Testis (tissue), 2 donors: ENCODE measurements at regions not wholly inside any gene's neighbourhood (a gene's known extent, or its start where the extent isn't known, plus 50 kb on each side); places are given as distances from the start of the nearest gene placed in this dataset.

ENCODE experiments used
- POLR2A ChIP-seq: fragments of 450-650 bp; IDR thresholded peaks from one replicate; pipeline ENCODE4 v1.6.1; 2017; ENCODE audit warnings: antibody characterized with exemption, mild to moderate bottlenecking, moderate library complexity
- TF ChIP-seq, protein P1 (sequence below), 3 experiments: fragments of 450-650 bp in 2 of 3; fragments of 200-600 bp in 1 of 3; sonication (generic) in 1 of 3; IDR thresholded peaks; one replicate each; pipeline ENCODE4 v1.5.1; 2016 to 2019; ENCODE audit warnings: antibody characterized with exemption in 3 of 3, mild to moderate bottlenecking in 2 of 3, moderate library complexity in 1 of 3

DNA sequence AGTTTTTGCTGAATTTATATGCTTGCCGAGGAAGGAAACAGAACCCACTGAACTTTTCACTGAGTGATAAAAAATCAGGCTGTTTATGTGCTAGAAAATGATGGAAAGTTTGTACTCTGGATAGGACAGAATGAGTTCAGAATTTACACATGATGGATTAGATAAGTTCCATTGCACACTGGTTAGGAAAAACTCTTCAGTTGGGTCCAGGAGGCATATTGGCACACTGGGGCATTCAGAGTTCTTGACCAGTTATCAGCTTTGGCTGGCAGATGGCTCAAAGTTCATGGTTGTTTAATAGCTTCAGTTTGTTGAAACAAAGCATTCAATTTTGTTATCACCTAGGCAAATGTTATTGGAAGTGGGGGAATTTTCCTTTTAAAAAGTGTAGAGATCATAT lies 613.3 kb upstream of the SYNCRIP start:
- TF ChIP-seq, protein P1, sequence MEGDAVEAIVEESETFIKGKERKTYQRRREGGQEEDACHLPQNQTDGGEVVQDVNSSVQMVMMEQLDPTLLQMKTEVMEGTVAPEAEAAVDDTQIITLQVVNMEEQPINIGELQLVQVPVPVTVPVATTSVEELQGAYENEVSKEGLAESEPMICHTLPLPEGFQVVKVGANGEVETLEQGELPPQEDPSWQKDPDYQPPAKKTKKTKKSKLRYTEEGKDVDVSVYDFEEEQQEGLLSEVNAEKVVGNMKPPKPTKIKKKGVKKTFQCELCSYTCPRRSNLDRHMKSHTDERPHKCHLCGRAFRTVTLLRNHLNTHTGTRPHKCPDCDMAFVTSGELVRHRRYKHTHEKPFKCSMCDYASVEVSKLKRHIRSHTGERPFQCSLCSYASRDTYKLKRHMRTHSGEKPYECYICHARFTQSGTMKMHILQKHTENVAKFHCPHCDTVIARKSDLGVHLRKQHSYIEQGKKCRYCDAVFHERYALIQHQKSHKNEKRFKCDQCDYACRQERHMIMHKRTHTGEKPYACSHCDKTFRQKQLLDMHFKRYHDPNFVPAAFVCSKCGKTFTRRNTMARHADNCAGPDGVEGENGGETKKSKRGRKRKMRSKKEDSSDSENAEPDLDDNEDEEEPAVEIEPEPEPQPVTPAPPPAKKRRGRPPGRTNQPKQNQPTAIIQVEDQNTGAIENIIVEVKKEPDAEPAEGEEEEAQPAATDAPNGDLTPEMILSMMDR (IDR thresholded peaks at IDR 0.05) = no peak
- no peak for TF ChIP-seq POLR2A
